BE2C (cell line): ENCODE measurements at regions not wholly inside any gene's neighbourhood (a gene's known extent, or its start where the extent isn't known, plus 50 kb on each side); places are given as distances from the start of the nearest gene placed in this dataset.

ENCODE experiments used
- DNase-seq: peaks from one replicate; pipeline ENCODE4 v3.0.0-alpha.2; 2020
- H3K27me3 ChIP-seq: fragments of 250-450 bp; sonication (Bioruptor Pico); 2 replicates; pipeline ENCODE4 v1.5.1; 2020; ENCODE audit warnings: mild to moderate bottlenecking
- H3K36me3 ChIP-seq: fragments of 250-450 bp; sonication (Bioruptor Pico); 2 replicates; pipeline ENCODE4 v1.5.1; 2020; ENCODE audit warnings: mild to moderate bottlenecking
- H3K4me1 ChIP-seq: fragments of 250-450 bp; sonication (Bioruptor Pico); 2 replicates; pipeline ENCODE4 v1.5.1; 2020
- H3K4me3 ChIP-seq: 2 replicates; pipeline ENCODE4 v1.5.1; 2011; ENCODE audit warnings: low read depth, low read length
- H3K9me3 ChIP-seq: fragments of 250-450 bp; sonication (Bioruptor Pico); 2 replicates; pipeline ENCODE4 v1.5.1; 2020
- TF ChIP-seq, protein P1 (sequence below): IDR thresholded peaks from 2 replicates; pipeline ENCODE4 v1.5.1; 2012; ENCODE audit warnings: mild to moderate bottlenecking, low read depth, low read length

DNA sequence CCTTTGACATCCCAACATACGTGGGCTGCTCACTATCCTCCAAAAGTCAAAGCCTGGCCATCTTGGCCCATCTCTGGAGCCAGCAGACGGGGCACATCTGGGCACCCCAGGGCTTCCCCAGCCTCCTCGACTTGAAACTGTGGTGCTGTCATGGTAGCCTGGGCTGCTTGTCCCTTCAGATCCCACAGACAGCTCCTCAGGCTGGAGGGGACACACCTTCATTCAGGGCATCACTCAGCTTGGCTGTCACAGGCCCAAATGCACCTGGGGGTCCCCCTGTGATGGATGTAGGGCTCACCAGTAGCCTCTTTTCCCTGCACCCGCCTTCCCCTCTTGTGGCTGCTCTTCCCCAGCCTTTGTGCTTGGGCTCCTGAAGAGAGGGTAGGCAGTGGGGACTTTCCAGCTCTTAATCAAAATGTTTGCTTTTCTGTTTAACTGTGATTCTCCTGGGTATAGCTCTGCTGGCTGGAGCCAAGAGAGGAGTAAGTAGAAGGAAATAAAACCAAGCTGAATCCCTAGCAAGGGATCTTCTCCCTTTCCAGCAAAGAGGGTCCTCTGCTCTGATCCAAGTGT is 92.3 kb downstream of the GYPC start:
- DNase-seq, result no peak

DNA sequence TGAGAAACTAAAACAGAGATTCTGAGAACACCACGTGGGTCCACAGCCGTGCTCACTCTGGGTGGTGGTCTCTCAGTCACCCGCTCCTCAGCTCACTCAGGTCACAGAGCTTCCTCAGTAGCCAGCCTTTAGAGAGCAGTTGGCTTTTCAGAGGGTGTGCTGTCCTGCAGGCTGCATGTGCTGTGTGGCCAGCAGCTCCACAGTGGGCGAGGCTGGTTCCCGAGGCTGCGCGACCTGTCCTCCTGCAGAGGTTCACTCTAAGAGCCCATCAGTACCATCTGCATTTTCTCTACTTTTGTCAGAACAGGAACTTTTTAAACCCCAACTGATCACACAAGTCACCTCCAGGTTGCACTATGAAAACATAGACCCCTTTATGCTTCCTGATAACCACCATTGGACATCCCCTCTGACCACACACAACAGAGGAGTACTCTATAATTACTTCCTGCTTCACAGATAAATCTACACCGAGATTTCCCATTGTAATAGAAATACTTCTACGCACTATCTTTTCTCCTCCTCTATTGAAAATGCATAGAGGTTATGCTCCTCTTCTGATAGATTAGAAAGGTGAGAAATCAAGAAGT is 93.1 kb downstream of the GYPC start:
- TF ChIP-seq, protein P1, sequence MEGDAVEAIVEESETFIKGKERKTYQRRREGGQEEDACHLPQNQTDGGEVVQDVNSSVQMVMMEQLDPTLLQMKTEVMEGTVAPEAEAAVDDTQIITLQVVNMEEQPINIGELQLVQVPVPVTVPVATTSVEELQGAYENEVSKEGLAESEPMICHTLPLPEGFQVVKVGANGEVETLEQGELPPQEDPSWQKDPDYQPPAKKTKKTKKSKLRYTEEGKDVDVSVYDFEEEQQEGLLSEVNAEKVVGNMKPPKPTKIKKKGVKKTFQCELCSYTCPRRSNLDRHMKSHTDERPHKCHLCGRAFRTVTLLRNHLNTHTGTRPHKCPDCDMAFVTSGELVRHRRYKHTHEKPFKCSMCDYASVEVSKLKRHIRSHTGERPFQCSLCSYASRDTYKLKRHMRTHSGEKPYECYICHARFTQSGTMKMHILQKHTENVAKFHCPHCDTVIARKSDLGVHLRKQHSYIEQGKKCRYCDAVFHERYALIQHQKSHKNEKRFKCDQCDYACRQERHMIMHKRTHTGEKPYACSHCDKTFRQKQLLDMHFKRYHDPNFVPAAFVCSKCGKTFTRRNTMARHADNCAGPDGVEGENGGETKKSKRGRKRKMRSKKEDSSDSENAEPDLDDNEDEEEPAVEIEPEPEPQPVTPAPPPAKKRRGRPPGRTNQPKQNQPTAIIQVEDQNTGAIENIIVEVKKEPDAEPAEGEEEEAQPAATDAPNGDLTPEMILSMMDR, result no peak
- Histone ChIP-seq H3K4me3 (no peak overlapping the region), H3K36me3 (no peaks in the 10 kb centered on the region), H3K4me1 (no peaks in the 10 kb centered on the region), H3K27me3 (no peaks in the 10 kb centered on the region), H3K9me3 (no peaks in the 10 kb centered on the region)
- DNase-seq, result no peak

More for the DNA sequence above, 92.3 kb downstream of the GYPC start:
- Histone ChIP-seq H3K27me3 (no peaks in the 10 kb centered on the region), H3K36me3 (no peaks in the 10 kb centered on the region), H3K9me3 (no peaks in the 10 kb centered on the region), H3K4me1 (no peaks in the 10 kb centered on the region), H3K4me3 (no peak overlapping the region)
- TF ChIP-seq, protein P1, result no peak

DNA sequence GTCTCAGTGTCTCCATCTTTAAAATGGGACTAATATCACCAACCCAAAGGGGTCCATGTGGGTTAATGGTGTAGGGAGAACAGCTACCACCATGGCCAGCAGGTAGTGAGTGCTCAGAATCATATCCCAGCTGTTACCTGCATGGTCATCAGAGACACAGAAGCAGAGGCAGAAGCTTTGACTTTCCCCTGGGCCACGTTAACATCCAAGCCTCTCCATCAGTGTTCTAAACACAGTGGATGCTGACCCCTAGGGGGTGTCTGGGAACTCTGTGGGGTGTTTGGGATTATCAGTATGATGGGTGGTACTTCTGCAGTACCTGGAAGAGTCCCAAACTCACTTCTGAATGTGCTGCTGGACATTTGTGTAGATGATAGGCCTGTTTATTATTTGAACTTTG is 93.6 kb downstream of the GYPC start:
- no peaks in the 10 kb centered on the region for H3K4me1 ChIP-seq
- DNase-seq, result no peak
- H3K27me3 ChIP-seq, result no peaks in the 10 kb centered on the region
- TF ChIP-seq, protein P1, result no peak
- H3K9me3 ChIP-seq, result no peaks in the 10 kb centered on the region
- no peaks in the 10 kb centered on the region for H3K36me3 ChIP-seq
- H3K4me3 ChIP-seq, result no peak overlapping the region

DNA sequence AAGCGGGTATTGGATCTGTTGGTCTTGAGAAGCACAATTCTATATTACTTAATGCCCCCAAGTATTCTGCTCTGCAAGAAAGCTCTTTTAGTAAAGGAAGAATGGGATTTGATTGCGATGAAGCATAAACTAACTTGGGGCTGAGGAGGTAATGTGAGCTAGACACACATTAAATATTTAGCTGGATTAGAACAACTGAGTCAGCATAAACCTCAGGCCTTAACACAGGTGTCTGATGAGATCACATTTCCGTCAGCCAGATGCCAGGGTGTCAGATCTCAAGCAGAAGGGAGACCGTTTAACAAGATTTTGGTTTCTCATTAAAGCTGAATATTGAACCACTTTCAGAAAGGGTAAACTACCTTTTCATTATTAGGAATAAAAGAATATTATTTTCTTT is 94.5 kb downstream of the GYPC start:
- Histone ChIP-seq H3K36me3 (no peaks in the 10 kb centered on the region), H3K9me3 (no peaks in the 10 kb centered on the region), H3K4me1 (no peaks in the 10 kb centered on the region), H3K4me3 (no peak overlapping the region), H3K27me3 (no peaks in the 10 kb centered on the region)
- DNase-seq, result no peak
- TF ChIP-seq, protein P1, result no peak

DNA sequence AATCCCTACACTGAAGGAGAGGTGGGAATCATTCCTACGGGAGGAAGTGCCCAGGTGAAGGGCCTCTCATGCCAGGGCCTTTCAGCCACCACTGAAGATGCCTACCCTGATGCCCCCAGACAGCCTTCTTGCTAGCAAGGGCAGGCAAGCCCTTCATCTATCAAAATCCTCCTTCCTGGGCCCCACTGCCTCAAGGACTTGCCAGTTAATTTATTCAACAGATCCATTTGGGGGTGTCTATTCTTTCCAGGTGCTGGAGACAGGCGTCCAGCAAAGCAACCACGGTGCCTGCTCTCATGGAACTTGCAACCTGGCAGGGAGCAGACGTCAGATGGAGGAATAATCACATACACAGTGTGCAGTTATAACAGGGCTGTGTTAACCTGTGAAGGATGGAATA is 95.5 kb downstream of the GYPC start:
- no peak overlapping the region for H3K4me3 ChIP-seq
- DNase-seq, result no peak
- H3K36me3 ChIP-seq, result no peaks in the 10 kb centered on the region
- H3K9me3 ChIP-seq, result no peaks in the 10 kb centered on the region
- H3K27me3 ChIP-seq, result no peaks in the 10 kb centered on the region
- no peaks in the 10 kb centered on the region for H3K4me1 ChIP-seq
- TF ChIP-seq, protein P1, result no peak

DNA sequence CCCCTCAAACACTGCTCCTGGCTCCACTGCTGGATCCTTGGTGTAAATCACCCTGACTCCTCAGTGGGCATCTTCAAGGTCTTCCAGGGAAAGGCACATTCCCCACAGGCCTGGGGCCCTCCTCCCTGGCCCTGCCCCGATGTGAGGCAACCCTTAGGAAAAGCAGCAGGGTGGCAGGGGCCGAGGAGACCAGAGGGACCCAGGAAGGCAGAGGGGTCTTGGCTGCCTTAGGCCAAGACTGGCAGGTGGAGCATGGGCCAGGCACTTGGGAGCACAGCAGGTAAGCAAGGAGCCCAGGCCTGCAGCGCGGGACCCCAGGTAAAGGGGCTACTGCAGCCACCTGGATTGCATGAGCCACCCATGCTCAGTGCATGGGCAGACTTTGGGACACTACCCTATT is 96.9 kb downstream of the GYPC start:
- Histone ChIP-seq H3K9me3 (no peaks in the 10 kb centered on the region), H3K4me3 (no peak overlapping the region), H3K36me3 (no peaks in the 10 kb centered on the region), H3K4me1 (no peaks in the 10 kb centered on the region), H3K27me3 (no peaks in the 10 kb centered on the region)
- no peak for DNase-seq
- TF ChIP-seq, protein P1, result no peak
